ENCODE measurements at regions not wholly inside any gene's neighbourhood (a gene's known extent, or its start where the extent isn't known, plus 50 kb on each side); places are given as distances from the start of the nearest gene placed in this dataset.

GRCh38 chr17:36777118-36777517 lies 160.2 kb upstream of the LHX1 start:
- Mint-ChIP-seq H3K9me3 (no peaks in the 10 kb centered on the region), H3K4me1 (ENCODE audit: low read depth) (no peaks in the 10 kb centered on the region), H3K27ac (no peak overlapping the region), H3K36me3 (ENCODE audit: low read depth) (no peaks in the 10 kb centered on the region), H3K27me3 (ENCODE audit: insufficient read depth) (peaks cover 22% of the 10 kb centered on the region), H3K4me3 (no peak overlapping the region)
- no peak for TF ChIP-seq CTCF (IDR thresholded peaks at IDR 0.05)
- DNase-seq: no peak

GRCh38 chr17:36778448-36778847 lies 158.8 kb upstream of the LHX1 start:
- Mint-ChIP-seq H3K36me3 (ENCODE audit: low read depth) (no peaks in the 10 kb centered on the region), H3K27me3 (ENCODE audit: insufficient read depth) (peaks cover 22% of the 10 kb centered on the region), H3K27ac (no peak overlapping the region), H3K9me3 (no peaks in the 10 kb centered on the region), H3K4me3 (no peak overlapping the region), H3K4me1 (ENCODE audit: low read depth) (no peaks in the 10 kb centered on the region)
- TF ChIP-seq CTCF (IDR thresholded peaks at IDR 0.05): no peak
- no peak for DNase-seq

- H3K4me1 Mint-ChIP-seq (ENCODE audit: low read depth): no peaks in the 10 kb centered on the region
- no peaks in the 10 kb centered on the region for H3K9me3 Mint-ChIP-seq
- H3K36me3 Mint-ChIP-seq (ENCODE audit: low read depth): no peaks in the 10 kb centered on the region
- no peak overlapping the region for H3K27ac Mint-ChIP-seq
- H3K4me3 Mint-ChIP-seq: no peak overlapping the region
- TF ChIP-seq CTCF (IDR thresholded peaks at IDR 0.05): no peak
- no peak for DNase-seq
- peaks cover 24% of the 10 kb centered on the region for H3K27me3 Mint-ChIP-seq (ENCODE audit: insufficient read depth)
These were observed 157.7 kb upstream of the LHX1 start for GRCh38 chr17:36779550-36779949.

- no peak overlapping the region for H3K27ac Mint-ChIP-seq
- no peaks in the 10 kb centered on the region for H3K9me3 Mint-ChIP-seq
- no peak for TF ChIP-seq CTCF (IDR thresholded peaks at IDR 0.05)
- H3K27me3 Mint-ChIP-seq (ENCODE audit: insufficient read depth): peaks cover 18% of the 10 kb centered on the region
- H3K36me3 Mint-ChIP-seq (ENCODE audit: low read depth): no peaks in the 10 kb centered on the region
- H3K4me1 Mint-ChIP-seq (ENCODE audit: low read depth): no peaks in the 10 kb centered on the region
- H3K4me3 Mint-ChIP-seq: no peak overlapping the region
- no peak for DNase-seq
These were observed 152.6 kb upstream of the LHX1 start for GRCh38 chr17:36784633-36785032.

GRCh38 chr17:36786867-36787266 lies 150.4 kb upstream of the LHX1 start:
- Mint-ChIP-seq H3K9me3 (no peaks in the 10 kb centered on the region), H3K4me3 (no peak overlapping the region), H3K4me1 (ENCODE audit: low read depth) (no peaks in the 10 kb centered on the region), H3K27me3 (ENCODE audit: insufficient read depth) (peaks cover 22% of the 10 kb centered on the region), H3K36me3 (ENCODE audit: low read depth) (no peaks in the 10 kb centered on the region), H3K27ac (no peak overlapping the region)
- TF ChIP-seq CTCF (IDR thresholded peaks at IDR 0.05): no peak
- no peak for DNase-seq
